ENCODE measurements at regions not wholly inside any gene's neighbourhood (a gene's known extent, or its start where the extent isn't known, plus 50 kb on each side); places are given as distances from the start of the nearest gene placed in this dataset.

- no peak for DNase-seq
These were observed 256.9 kb downstream of the GPATCH2 start for GRCh38 chr1:217373761-217374701.

GRCh38 chr1:217372049-217372970 lies 258.6 kb downstream of the GPATCH2 start:
- no peak for DNase-seq

DNA sequence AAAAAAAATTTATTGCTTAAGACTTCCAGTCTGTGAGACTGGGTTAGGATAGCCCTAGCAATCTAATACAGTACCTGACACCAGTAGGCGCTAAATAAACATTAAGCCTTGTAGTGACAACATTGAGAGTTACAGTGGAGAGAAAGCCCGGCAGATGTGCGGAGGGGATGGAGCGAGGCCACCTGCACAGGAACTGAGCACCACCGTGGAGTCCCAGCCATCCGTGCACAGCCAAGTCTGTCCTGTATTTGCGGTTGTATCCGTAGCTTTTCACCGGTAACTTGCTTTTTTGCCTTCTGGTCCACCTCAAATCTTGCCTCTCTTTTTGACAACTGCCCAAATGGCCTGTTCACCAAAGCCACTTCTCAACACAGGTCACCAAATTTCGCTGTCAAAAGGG lies 260.1 kb downstream of the GPATCH2 start:
- no peak for DNase-seq

DNA sequence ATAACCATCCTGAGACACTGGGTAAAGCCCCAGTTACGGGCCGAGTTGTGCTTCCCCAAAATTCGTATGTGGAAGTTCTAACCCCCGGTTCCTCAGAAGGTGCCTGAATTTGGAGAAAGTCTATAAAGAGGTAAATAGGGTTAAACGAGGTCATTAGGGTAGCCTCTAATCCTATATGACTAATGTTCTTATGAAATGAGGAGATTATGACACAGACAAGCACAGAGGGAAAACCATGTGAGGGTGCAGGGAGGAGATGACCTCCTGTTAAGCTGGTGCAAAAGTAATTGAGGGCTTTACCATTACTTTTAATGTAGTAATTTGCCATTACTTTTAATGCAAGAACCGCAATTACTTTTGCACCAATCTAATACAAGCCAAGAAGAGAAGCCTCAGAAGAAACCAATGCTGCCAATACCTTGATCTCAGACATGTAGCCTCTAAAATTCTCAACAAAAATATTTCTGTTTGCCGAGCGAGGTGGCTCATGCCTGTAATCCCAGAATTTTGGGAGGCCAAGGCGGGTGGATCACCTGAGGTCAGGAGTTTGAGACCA lies 260.8 kb downstream of the GPATCH2 start:
- DNase-seq: no peak

DNA sequence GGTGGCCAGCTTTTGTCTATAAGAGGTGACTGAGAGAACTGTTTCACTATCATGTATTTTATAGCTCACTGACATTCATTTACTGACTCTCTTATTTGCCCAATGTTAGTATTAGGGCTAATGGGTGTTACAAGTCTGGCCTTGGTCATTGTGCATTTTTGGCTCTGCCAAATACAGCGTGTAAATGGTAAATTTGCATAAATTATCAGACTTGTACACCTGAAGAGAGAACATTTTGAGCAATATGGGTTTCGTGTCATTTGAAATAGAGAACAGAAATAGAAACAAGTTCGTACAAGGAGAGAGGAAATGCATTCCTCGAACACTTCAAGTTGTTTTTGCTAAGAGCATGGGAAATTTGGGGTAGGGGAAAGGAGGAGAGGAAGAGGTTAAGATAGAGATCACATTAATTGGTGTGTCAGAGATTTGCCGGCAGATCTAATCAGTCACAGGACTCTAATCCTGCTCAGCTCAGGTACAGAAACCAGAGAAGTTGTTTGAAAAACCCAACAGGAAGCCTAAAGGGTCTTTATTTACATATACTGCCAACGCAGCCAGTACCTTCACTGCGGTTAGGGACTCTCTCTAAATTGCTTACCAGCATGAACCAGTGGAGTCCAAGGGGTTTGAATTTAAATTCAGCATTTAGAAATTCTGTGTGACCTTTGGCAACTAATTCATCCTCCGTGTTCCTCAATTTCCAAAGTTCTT lies 261.5 kb downstream of the GPATCH2 start:
- DNase-seq: no peak

DNA sequence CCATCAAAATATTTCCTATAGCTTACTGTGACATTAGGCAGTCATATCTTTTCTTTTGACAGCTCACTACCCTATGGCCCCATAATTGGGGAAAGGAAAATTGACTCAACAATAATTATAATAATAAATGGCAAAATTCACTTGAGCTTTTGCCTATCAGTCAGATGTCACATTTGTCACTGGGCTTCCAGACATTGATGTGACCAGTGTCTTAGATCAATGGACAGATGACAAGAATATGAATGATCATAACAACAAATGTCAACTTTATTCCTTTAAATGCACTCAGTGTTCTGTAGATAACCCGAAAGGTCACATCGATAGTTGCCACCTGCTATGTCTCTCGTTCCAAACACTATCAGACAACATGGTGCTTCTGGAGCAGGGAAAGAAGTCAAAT lies 266.7 kb downstream of the GPATCH2 start:
- DNase-seq: no peak

DNA sequence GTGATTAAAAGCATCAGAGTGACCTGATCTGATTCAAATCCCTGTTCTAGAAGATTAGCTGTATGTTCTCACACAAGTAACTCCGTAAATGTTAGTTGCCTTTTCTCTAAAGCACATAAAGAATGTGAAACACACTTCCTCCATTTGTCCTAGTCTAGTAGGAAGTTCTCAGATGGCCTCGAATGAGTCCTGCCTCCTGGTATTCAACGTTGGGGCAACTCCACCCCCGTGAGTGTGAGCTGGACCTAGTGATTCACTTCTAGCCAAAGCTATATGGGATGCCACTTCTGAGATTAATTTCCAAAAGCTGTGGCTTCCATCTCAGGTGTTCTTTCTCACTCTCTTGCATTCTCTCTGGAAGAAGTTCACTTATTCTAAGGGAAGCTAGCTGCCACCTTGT lies 267.6 kb downstream of the GPATCH2 start:
- no peak for DNase-seq

DNA sequence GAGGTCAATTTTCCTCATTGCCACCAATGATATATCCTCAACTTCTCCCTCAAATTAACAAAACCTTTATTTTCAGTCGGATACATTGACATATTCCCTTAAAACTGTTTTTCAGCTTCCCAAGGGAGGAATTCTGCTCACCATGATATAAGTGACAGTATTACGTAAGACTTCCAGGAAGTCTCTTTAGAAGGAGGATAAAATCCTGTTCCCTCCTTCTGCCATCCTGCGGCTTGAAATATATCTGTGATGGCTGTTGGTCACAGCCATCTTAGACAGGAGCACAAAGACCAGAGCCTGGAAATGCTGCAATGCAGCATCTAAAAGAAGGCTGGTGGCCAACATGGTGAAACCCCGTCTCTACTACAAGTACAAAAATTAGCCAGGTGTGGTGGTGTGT lies 270.4 kb downstream of the GPATCH2 start:
- no peak for DNase-seq

- DNase-seq: no peak
These were observed 276.0 kb downstream of the GPATCH2 start for GRCh38 chr1:217354895-217355294.

DNA sequence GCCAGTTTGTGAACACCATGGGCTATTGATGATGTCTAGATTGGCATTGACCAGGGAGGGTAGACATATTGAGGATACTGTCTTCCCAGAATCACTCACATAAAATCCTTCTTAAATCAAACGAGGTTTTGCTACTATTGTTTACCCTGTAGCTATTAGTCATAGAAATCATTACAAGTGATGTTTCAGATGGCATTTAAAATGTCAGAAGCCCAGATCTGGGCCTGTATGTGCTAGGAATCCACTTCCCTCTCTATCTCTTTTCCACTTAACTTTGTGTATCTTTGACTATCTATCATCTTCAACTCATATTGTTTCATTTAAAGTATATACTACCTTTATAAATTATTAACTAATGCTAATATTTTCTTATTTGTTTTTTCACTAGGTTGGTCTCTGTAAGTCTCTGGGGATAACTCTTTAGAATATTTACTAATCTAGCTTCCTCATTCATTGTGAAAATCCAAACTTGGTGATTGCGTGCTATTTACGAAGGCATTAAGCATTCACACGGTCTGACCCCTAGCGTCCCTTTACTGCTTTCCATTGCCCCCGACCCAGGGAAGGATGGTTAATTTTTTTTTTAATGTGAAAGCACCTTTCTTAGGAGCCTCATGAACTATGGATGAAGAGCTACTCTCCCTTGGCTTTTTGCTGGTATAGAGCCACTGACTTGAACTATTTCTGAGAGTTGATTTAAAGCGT lies 281.8 kb downstream of the GPATCH2 start:
- DNase-seq: no peak

GRCh38 chr1:217344712-217345111 lies 286.2 kb downstream of the GPATCH2 start:
- no peak for DNase-seq

GRCh38 chr1:217343907-217344306 lies 287.0 kb downstream of the GPATCH2 start:
- no peak for DNase-seq

DNA sequence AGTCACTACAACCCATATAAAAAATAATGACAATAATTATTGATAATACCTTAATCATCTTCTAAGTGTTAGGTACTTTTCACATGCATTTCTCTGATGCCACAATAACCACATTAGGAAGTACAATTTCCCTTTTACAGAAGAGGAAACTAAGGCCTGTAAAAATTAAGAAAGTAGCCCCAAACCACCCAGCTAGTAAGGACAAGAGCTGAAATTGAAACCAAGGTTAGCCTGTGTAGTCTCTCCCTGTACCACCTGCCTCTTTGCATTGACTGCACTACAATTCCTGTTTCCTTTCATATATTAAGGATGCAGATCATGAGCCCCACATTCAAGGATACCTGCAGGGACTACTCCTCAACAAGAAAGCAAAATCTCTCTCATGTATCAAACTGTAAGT lies 288.8 kb downstream of the GPATCH2 start:
- DNase-seq: no peak

DNA sequence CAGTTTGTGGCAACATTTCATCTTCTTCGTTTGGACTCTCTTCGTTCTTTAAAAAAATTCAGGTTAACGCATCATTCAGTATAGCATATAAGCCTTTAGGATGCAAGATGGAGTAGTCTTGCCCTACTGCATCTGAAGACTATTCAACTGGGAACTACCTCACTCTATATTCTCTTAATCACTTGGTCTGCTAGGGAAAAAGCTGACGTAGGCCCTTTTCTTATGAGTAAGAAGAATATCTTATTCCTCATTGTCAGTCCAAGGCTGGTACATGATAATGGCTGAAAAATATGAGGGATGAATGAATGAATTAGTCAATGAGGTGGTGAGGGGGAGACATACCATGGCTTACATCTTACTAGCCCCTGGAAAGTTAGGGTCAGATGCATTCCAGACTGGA lies 294.2 kb downstream of the GPATCH2 start:
- DNase-seq: no peak

DNA sequence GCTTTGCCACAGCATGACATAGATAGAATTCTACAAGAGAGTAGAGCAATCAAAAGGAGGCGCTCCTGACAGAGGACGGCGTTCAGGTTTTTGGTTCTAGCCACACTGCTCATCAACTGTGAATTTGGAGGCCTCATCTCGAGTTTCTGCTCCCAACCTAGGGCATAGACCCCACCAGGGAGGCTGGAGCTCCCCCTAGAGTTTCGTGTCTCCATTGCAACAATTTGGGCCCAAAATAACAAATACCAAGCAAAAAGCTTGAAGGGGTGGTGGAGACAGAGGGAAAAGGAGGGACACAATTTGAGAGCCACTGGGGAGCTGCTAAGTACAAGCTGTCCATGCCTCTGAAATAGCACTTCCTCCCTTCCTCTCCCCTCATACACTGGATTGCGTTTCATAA lies 297.0 kb downstream of the GPATCH2 start:
- no peak for DNase-seq

DNA sequence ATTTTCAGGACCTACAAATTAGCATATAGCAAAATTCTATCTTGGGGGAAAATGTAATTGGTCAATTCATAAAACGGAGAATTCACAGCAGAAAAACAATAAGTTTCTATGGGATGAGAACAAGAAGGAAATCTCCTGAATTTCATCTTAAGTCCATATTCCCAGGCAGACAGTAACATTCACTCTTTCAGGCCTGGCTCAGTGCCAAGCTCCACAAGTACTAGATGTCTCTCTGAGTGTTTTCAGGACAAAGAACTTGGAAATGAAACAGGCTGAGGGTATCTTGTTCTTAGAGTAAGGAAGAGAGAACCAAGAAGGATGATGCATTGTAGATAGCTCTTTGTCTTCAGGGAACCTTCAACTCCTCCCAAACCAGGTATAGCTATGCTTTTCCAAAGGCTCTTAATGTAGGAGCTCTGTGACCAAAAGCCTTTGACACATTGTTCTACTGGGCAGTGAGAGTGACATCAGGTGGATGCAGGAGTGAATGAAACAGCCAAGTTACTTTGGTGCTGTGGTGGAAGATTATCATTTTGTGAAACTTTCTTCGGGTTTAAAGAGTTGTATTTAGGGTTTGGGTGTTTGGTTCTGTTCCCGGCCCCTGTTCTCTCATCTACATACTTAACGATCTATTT lies 298.3 kb downstream of the GPATCH2 start:
- DNase-seq: no peak

DNA sequence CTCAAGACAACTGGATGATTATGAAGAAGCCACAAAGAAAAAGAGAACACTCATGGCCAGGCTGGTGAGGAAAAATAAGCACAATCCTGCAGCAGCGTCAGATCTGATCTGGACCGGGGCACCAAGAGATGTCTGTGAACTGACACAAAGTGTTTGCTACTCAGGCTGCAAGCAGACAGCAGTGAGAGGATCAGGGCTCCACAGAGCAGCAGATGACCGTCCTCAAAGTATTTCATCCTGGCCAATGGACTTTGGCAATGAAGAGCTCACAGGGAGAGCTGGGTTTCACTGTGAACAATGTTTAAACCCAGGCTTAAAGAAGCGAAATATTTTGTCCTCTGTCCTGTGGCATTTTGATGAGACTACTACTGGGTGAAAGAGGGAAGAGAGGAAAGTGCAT lies 299.2 kb downstream of the GPATCH2 start:
- DNase-seq: no peak

DNA sequence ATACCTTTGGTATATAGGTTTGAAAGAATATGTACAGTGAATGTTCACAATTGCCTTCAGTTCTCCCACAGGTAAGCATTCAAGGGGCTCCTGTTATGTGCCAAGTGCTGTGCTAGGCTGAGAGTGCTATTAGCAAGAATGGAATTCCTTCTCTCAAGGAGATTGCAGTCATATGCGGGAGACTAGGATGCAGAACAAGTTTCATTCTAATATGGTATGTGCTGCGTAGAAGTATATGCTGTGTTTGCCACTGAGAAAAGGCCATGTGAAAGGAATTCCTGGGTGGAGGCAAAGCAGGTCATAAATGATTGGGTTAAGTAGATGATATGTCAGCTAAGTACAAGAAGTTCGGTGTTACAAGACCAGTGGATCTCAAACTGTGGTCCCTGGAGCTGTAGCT lies 303.0 kb downstream of the GPATCH2 start:
- no peak for DNase-seq

- DNase-seq: no peak
These were observed 308.1 kb downstream of the GPATCH2 start for GRCh38 chr1:217322834-217323233.

DNA sequence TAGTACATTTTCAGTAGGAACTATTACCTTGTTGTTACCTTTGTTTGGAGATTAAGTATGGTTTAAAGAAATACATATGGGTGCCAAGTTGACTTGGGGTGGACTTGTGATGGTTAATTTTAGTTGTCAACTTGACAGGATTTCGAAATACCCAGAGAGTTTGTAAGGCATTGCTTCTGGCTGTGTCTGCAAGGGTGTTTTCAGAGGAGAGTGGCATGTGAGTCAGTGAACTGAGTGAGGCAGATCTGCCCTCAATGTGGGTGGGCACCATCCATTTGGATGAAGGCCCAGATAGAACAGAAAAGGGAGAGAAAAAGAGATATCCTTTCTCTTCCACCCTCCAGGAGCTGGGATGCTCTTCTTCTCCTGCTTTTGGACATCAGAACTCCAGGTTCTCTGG lies 315.5 kb downstream of the GPATCH2 start:
- DNase-seq: no peak

DNA sequence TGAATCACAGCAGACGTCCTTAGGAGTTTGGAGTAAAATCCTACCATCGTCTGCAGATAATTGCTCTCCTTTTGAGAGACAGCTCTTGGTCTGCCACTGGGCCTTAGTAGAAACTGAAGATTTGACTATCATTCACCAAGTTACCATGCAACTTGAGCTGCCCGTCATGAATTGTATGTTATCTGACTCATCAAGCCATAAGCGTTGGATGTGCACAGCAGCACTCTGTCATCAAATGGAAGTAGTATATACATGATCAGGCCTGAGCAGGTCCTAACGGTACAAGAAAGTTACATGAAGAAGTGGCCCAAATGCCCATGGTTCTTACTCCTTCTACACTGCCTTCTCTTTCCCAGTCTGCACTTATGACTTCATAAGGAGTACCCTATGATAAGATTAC lies 317.8 kb downstream of the GPATCH2 start:
- DNase-seq: no peak

DNA sequence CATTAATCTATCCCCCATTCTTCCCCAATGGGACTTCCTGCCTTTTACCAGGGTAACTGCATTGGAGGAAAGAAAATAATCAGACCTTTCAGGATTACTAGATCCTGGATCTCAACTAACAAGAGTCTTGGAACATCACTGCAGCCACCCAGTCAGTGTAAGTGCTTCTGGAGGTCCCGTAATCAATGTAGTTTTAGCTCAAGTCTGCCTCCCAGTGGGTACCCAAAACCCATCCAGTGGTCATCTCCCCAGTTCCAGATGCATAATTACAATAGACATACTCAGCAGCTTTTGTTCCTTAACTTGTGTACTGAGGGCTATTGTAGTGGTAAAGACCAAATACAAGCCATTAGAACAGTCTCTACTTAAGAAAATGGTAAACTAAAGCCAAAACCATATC lies 319.1 kb downstream of the GPATCH2 start:
- no peak for DNase-seq
